ENCODE measurements at regions not wholly inside any gene's neighbourhood (a gene's known extent, or its start where the extent isn't known, plus 50 kb on each side); places are given as distances from the start of the nearest gene placed in this dataset.

DNA sequence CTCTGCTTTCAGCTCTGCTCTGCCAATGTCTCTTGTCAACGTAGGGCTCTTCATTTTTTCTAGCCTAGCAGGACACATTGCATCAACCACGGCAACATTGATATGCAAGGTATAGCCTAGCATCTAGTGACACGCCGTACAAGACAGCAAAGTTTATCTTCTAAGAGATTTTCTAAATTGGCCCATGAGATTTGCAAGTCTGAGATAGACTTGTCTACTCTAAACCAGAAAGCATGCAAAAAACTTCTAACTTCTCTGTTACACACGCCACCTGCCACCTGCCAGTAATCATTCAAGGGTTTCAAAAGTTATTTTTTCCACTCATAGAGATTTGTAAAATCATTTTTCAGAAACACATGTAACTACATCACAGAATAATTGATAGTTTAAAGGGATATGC is 1265.7 kb downstream of the C4orf33 start:
- H3K36me3 ChIP-seq (ENCODE audit: control insufficient read depth in 2 of 2, extremely low read depth in 1 of 2, insufficient read depth in 2 of 2, low read length in 2 of 2) = no peaks in the 10 kb centered on the region
- no peak overlapping the region for H3K4me3 ChIP-seq (ENCODE audit: control insufficient read depth in 2 of 3, extremely low read depth in 1 of 3, insufficient read depth in 2 of 3, low read depth in 1 of 3, low read length in 3 of 3)
- no peak overlapping the region for H2AFZ ChIP-seq (ENCODE audit: control insufficient read depth, low read length)
- H3K27me3 ChIP-seq (ENCODE audit: control insufficient read depth, extremely low read depth, insufficient read depth, low read length) = no peaks in the 10 kb centered on the region
- TF ChIP-seq EZH2 (IDR thresholded peaks at IDR 0.05; ENCODE audit: low read length) = no peak
- TF ChIP-seq, protein P1, sequence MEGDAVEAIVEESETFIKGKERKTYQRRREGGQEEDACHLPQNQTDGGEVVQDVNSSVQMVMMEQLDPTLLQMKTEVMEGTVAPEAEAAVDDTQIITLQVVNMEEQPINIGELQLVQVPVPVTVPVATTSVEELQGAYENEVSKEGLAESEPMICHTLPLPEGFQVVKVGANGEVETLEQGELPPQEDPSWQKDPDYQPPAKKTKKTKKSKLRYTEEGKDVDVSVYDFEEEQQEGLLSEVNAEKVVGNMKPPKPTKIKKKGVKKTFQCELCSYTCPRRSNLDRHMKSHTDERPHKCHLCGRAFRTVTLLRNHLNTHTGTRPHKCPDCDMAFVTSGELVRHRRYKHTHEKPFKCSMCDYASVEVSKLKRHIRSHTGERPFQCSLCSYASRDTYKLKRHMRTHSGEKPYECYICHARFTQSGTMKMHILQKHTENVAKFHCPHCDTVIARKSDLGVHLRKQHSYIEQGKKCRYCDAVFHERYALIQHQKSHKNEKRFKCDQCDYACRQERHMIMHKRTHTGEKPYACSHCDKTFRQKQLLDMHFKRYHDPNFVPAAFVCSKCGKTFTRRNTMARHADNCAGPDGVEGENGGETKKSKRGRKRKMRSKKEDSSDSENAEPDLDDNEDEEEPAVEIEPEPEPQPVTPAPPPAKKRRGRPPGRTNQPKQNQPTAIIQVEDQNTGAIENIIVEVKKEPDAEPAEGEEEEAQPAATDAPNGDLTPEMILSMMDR (optimal IDR thresholded peaks at IDR 0.05 in 1 of 3, IDR thresholded peaks at IDR 0.05 in 1 of 3, conservative IDR thresholded peaks at IDR 0.05 in 1 of 3; ENCODE audit: extremely low read depth in 1 of 3, insufficient read depth in 2 of 3, low read length in 3 of 3) = no peak
- H3K4me1 ChIP-seq (ENCODE audit: control insufficient read depth, extremely low read depth, insufficient read depth, low read length) = no peaks in the 10 kb centered on the region
- no peak overlapping the region for H3K27ac ChIP-seq (ENCODE audit: control insufficient read depth, insufficient read depth, low read length)
- dilution Hi-C loops (cut with MboI; ENCODE audit: extremely low pct_ligation_motif_present, low sequenced_read_pairs) = no loop called here
- no peaks in the 10 kb centered on the region for H3K9me1 ChIP-seq (ENCODE audit: control insufficient read depth, extremely low read depth, insufficient read depth, low read length)
- H3K9me3 ChIP-seq (ENCODE audit: control insufficient read depth, low read depth, low read length) = no peaks in the 10 kb centered on the region
- no peaks in the 10 kb centered on the region for H3K79me2 ChIP-seq (ENCODE audit: control insufficient read depth, insufficient read depth, low read length)
- no peaks in the 10 kb centered on the region for H4K20me1 ChIP-seq (ENCODE audit: control insufficient read depth, extremely low read depth, insufficient read depth, low read length)
- FAIRE-seq (no peak), DNase-seq (ENCODE audit: low read depth, low spot score) (no peak)
- no peak overlapping the region for H3K4me2 ChIP-seq (ENCODE audit: control insufficient read depth, extremely low read depth, insufficient read depth, low read depth, low read length)
- H3K9ac ChIP-seq (ENCODE audit: control insufficient read depth, extremely low read depth, insufficient read depth, low read length) = no peak overlapping the region

DNA sequence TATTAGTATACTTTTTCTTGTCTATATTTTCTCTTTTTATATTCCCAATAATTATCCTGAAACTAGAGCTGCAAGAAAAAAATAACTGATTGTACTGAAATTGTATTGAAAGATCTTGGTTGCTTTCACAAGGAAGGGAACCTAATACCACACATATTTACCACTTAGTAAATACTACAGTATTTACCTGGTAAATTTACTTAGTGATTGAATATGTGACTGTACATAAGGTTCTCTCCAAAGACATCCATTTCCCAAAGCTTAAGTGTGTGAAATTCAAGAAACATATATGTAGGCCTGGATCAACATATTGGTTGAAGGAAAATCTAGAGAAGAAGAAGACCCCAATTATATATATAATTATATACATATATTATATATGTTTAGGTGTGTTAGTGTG is 1272.7 kb downstream of the C4orf33 start:
- no peaks in the 10 kb centered on the region for H3K36me3 ChIP-seq (ENCODE audit: control insufficient read depth in 2 of 2, extremely low read depth in 1 of 2, insufficient read depth in 2 of 2, low read length in 2 of 2)
- no peaks in the 10 kb centered on the region for H3K79me2 ChIP-seq (ENCODE audit: control insufficient read depth, insufficient read depth, low read length)
- H3K9me1 ChIP-seq (ENCODE audit: control insufficient read depth, extremely low read depth, insufficient read depth, low read length) = no peaks in the 10 kb centered on the region
- H3K4me1 ChIP-seq (ENCODE audit: control insufficient read depth, extremely low read depth, insufficient read depth, low read length) = no peaks in the 10 kb centered on the region
- H3K9me3 ChIP-seq (ENCODE audit: control insufficient read depth, low read depth, low read length) = no peaks in the 10 kb centered on the region
- FAIRE-seq = no peak
- no peaks in the 10 kb centered on the region for H3K27me3 ChIP-seq (ENCODE audit: control insufficient read depth, extremely low read depth, insufficient read depth, low read length)
- no peaks in the 10 kb centered on the region for H4K20me1 ChIP-seq (ENCODE audit: control insufficient read depth, extremely low read depth, insufficient read depth, low read length)
- H3K4me2 ChIP-seq (ENCODE audit: control insufficient read depth, extremely low read depth, insufficient read depth, low read depth, low read length) = no peak overlapping the region
- dilution Hi-C loops (cut with MboI; ENCODE audit: extremely low pct_ligation_motif_present, low sequenced_read_pairs) = no loop called here
- no peak for DNase-seq (ENCODE audit: low read depth, low spot score)
- no peak overlapping the region for H2AFZ ChIP-seq (ENCODE audit: control insufficient read depth, low read length)
- TF ChIP-seq, protein P1 (optimal IDR thresholded peaks at IDR 0.05 in 1 of 3, IDR thresholded peaks at IDR 0.05 in 1 of 3, conservative IDR thresholded peaks at IDR 0.05 in 1 of 3; ENCODE audit: extremely low read depth in 1 of 3, insufficient read depth in 2 of 3, low read length in 3 of 3) = no peak
- TF ChIP-seq EZH2 (IDR thresholded peaks at IDR 0.05; ENCODE audit: low read length) = no peak
- no peak overlapping the region for H3K27ac ChIP-seq (ENCODE audit: control insufficient read depth, insufficient read depth, low read length)
- H3K4me3 ChIP-seq (ENCODE audit: control insufficient read depth in 2 of 3, extremely low read depth in 1 of 3, insufficient read depth in 2 of 3, low read depth in 1 of 3, low read length in 3 of 3) = no peak overlapping the region
- no peak overlapping the region for H3K9ac ChIP-seq (ENCODE audit: control insufficient read depth, extremely low read depth, insufficient read depth, low read length)
